ENCODE measurements at regions not wholly inside any gene's neighbourhood (a gene's known extent, or its start where the extent isn't known, plus 50 kb on each side); places are given as distances from the start of the nearest gene placed in this dataset.
"Not testable (repeated sequence)": the region's sequence is repeated elsewhere in the genome, so short reads cannot be mapped to it uniquely, and the experiment has no call there.

DNA sequence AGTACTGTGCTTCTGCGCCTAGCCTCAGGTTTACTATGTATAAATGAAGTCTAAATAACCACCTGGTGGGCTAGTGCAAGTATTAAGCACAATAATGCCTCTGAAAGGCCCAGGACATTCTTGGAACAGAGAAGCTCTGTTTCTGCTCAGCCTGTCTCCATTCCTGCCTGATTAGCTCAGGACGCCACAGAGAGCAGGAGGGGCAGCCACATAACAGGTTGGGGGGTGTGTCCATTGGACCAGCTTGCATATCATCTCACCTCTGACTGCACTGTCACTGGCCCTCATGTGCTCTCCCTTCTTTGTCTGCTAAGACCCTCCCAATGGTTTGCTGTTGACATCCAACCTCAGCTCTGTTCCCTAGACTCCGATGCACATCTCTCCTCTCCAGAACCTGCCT is 52.8 kb upstream of the IKZF1 start:
- Mint-ChIP-seq H3K27me3 (ENCODE audit: low read depth) (no peaks in the 10 kb centered on the region), H3K4me3 (no peak overlapping the region), H3K27ac (no peak overlapping the region), H3K9me3 (peaks cover 8% of the 10 kb centered on the region), H3K36me3 (ENCODE audit: low read depth) (peaks cover 3% of the 10 kb centered on the region), H3K4me1 (ENCODE audit: low read depth) (peaks cover 20% of the 10 kb centered on the region)
- CTCF ChIA-PET, result interaction anchor here (0.8 to 0.9 kb wide), 2 partner anchors 13 to 14 kb away, joined by 3 to 4 read pairs; no protein-coding TSS in a partner anchor
- no peak for DNase-seq
- intact Hi-C loops (cut with micrococcal nuclease), result no loop called here

DNA sequence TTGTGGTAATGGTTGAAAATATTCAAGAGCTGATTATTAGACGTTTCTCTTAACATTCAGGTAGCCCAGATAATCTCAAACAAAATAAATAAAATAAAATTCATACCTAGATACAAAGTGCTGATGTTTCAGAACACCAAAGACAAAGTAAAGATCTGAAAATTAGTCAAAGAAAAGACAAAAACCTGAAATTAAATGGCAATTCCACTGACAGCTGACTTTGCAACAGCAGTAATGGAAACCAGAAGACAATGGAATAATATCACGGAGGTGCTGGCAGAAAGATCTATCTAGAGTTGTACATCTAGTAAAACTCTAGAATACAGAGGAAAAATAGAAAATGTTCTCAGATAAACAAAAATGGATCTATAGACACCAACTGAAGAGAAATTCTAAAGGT is 58.0 kb upstream of the IKZF1 start:
- no peak for DNase-seq
- no peak overlapping the region for H3K27ac Mint-ChIP-seq
- peaks cover 23% of the 10 kb centered on the region for H3K9me3 Mint-ChIP-seq
- peaks cover 10% of the 10 kb centered on the region for H3K36me3 Mint-ChIP-seq (ENCODE audit: low read depth)
- H3K4me1 Mint-ChIP-seq (ENCODE audit: low read depth), result peaks cover 16% of the 10 kb centered on the region
- intact Hi-C loops (cut with micrococcal nuclease), result loop anchor here (1.0 kb wide), 1 partner anchor 8 kb away; no protein-coding TSS in a partner anchor
- no peak overlapping the region for H3K4me3 Mint-ChIP-seq
- H3K27me3 Mint-ChIP-seq (ENCODE audit: low read depth), result no peaks in the 10 kb centered on the region
- CTCF ChIA-PET, result no interaction called here

DNA sequence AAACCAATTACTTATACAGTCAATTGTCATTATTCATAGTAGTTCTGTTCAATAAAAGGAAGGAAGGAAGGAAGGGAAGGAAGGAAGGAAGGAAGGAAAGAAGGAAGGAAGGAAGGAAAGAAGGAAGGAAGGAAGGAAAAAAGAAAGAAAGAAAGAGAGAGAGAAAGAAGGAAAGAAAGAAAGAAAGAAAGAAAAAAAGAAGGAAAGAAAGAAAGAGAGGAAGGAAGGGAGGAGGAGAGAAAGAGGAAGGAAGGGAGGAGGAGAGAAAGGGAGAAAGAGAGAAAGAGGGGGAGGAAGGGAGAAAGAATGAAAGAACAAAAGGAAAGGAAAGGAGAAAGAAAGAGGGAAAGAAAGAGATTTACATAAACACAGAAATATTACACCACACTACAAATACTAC is 62.4 kb upstream of the IKZF1 start:
- DNase-seq; H3K27ac Mint-ChIP-seq; H3K4me3 Mint-ChIP-seq; intact Hi-C loops (cut with micrococcal nuclease); H3K27me3 Mint-ChIP-seq (ENCODE audit: low read depth); H3K36me3 Mint-ChIP-seq (ENCODE audit: low read depth): not testable (repeated sequence)
- peaks cover 23% of the 10 kb centered on the region for H3K4me1 Mint-ChIP-seq (ENCODE audit: low read depth)
- peaks cover 23% of the 10 kb centered on the region for H3K9me3 Mint-ChIP-seq
- CTCF ChIA-PET, result interaction anchor here (1.0 kb wide), 1 partner anchor 8 kb away, joined by 3 read pairs; no protein-coding TSS in a partner anchor

GRCh38 chr7:50240699-50241098 is 63.8 kb upstream of the IKZF1 start:
- intact Hi-C loops (cut with micrococcal nuclease), result loop anchor here (1.0 to 2.0 kb wide), 2 partner anchors 10 to 20 kb away; no protein-coding TSS in a partner anchor
- Mint-ChIP-seq H3K4me1 (ENCODE audit: low read depth) (peaks cover 31% of the 10 kb centered on the region), H3K9me3 (peaks cover 17% of the 10 kb centered on the region), H3K27ac (peak overlapping the region; percentile 3)
- DNase-seq; H3K36me3 Mint-ChIP-seq (ENCODE audit: low read depth); H3K27me3 Mint-ChIP-seq (ENCODE audit: low read depth); H3K4me3 Mint-ChIP-seq: not testable (repeated sequence)
- CTCF ChIA-PET, result interaction anchor here (0.7 kb wide), 2 partner anchors 13 to 175 kb away, joined by 3 read pairs; no protein-coding TSS in a partner anchor

DNA sequence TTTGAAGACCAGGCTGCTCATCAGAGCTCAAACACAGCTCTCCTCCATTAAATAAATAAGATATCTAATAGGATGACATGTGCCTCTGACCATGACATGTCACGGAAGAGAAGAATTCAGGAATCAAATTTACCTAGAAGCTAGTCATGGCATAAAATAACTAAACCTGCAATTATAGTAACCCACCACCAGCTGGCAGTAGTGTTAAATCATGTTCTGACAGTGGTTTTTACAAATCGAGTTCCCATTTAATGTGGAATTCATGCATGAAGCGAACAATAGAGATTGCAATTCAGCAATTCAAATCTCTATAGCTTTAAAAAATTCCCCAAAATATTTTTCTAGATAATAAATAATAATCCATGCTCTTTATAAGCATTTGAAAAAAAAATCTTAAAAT is 74.6 kb upstream of the IKZF1 start:
- CTCF ChIA-PET, result interaction anchor here (0.6 to 1.8 kb wide), 20 partner anchors 11 to 193 kb away, joined by 3 to 7 read pairs (median 3); no protein-coding TSS in a partner anchor
- intact Hi-C loops (cut with micrococcal nuclease), result no loop called here
- Mint-ChIP-seq H3K4me3 (no peak overlapping the region), H3K27ac (no peak overlapping the region), H3K36me3 (ENCODE audit: low read depth) (peaks cover 8% of the 10 kb centered on the region), H3K9me3 (peaks cover 20% of the 10 kb centered on the region), H3K4me1 (ENCODE audit: low read depth) (peaks cover 37% of the 10 kb centered on the region), H3K27me3 (ENCODE audit: low read depth) (no peaks in the 10 kb centered on the region)
- DNase-seq, result peak; percentile 39

- peaks cover 37% of the 10 kb centered on the region for H3K4me1 Mint-ChIP-seq (ENCODE audit: low read depth)
- peak overlapping the region; percentile 64 for H3K4me3 Mint-ChIP-seq
- DNase-seq, result no peak
- H3K9me3 Mint-ChIP-seq, result peaks cover 21% of the 10 kb centered on the region
- H3K27ac Mint-ChIP-seq, result peak overlapping the region; percentile 81
- CTCF ChIA-PET, result interaction anchor here (0.7 to 4.3 kb wide), 22 partner anchors 9 to 190 kb away, joined by 3 to 39 read pairs (median 4); no protein-coding TSS in a partner anchor
- intact Hi-C loops (cut with micrococcal nuclease), result loop anchor here (1.0 kb wide), 2 partner anchors 22 to 190 kb away; no protein-coding TSS in a partner anchor
- H3K36me3 Mint-ChIP-seq (ENCODE audit: low read depth), result peaks cover 8% of the 10 kb centered on the region
- no peaks in the 10 kb centered on the region for H3K27me3 Mint-ChIP-seq (ENCODE audit: low read depth)
Measured at GRCh38 chr7:50228148-50228547, 76.4 kb upstream of the IKZF1 start.

- no peak for DNase-seq
- intact Hi-C loops (cut with micrococcal nuclease), result loop anchor here (1.0 to 2.0 kb wide), 3 partner anchors 21 to 191 kb away; no protein-coding TSS in a partner anchor
- CTCF ChIA-PET, result interaction anchor here (0.8 to 4.3 kb wide), 21 partner anchors 9 to 190 kb away, joined by 3 to 39 read pairs (median 4); no protein-coding TSS in a partner anchor
- Mint-ChIP-seq H3K36me3 (ENCODE audit: low read depth) (peaks cover 8% of the 10 kb centered on the region), H3K9me3 (peaks cover 21% of the 10 kb centered on the region), H3K27me3 (ENCODE audit: low read depth) (no peaks in the 10 kb centered on the region), H3K4me1 (ENCODE audit: low read depth) (peaks cover 37% of the 10 kb centered on the region), H3K4me3 (peak overlapping the region; percentile 64), H3K27ac (peak overlapping the region; percentile 81)
Measured at GRCh38 chr7:50227726-50228125, 76.8 kb upstream of the IKZF1 start.

DNA sequence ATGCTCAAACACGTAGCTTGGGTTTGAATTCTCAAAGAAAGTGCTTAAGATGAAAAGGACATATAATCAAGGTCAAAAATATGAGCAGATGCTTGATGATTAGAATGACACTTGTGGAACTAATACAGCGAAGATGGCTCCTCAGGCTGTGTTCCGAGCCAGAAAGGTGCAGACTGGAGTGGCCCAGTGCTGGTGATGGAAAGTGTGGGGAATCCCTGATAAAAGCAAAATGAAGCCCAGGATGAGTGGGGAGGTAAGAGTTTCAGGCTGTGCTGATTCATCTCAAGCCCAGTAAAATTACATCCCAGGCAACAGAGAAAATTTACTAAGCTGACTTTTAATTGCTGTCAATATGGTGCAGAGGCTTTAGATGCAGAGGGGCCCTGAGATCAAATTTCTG is 77.8 kb upstream of the IKZF1 start:
- Mint-ChIP-seq H3K27ac (peak overlapping the region; percentile 81), H3K4me3 (peak overlapping the region; percentile 3), H3K27me3 (ENCODE audit: low read depth) (no peaks in the 10 kb centered on the region), H3K36me3 (ENCODE audit: low read depth) (peaks cover 12% of the 10 kb centered on the region), H3K9me3 (peaks cover 25% of the 10 kb centered on the region), H3K4me1 (ENCODE audit: low read depth) (peaks cover 37% of the 10 kb centered on the region)
- intact Hi-C loops (cut with micrococcal nuclease), result loop anchor here (1.0 to 2.0 kb wide), 6 partner anchors 17 to 141 kb away; no protein-coding TSS in a partner anchor
- peak; percentile 80 for DNase-seq
- CTCF ChIA-PET, result interaction anchor here (0.6 to 4.3 kb wide), 15 partner anchors 12 to 191 kb away, joined by 3 to 39 read pairs (median 7); no protein-coding TSS in a partner anchor

DNA sequence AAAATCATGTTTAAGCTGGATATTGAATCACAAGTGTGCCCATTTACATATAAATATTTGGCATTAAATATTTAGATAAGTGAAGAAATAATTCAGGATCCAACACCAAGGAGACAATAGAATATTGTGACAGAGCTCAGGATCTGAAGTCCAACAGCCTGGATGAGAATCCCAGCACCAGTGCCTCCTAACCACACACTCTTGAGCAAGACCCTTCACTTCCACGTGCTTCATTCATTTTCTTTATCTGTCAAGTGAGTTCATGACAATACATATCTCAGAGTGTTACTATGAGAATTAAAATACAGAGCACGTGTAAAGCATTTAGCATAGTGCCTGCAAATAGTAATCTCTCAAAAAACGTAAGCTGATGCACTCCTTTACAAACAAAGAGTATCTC is 78.4 kb upstream of the IKZF1 start:
- Mint-ChIP-seq H3K9me3 (peaks cover 26% of the 10 kb centered on the region), H3K27ac (peak overlapping the region; percentile 81), H3K36me3 (ENCODE audit: low read depth) (peaks cover 12% of the 10 kb centered on the region), H3K4me1 (ENCODE audit: low read depth) (peaks cover 37% of the 10 kb centered on the region), H3K4me3 (peak overlapping the region; percentile 3), H3K27me3 (ENCODE audit: low read depth) (no peaks in the 10 kb centered on the region)
- DNase-seq, result no peak
- CTCF ChIA-PET, result interaction anchor here (1.2 to 4.3 kb wide), 10 partner anchors 12 to 192 kb away, joined by 3 to 39 read pairs (median 10); no protein-coding TSS in a partner anchor
- intact Hi-C loops (cut with micrococcal nuclease), result loop anchor here (1.0 to 2.0 kb wide), 6 partner anchors 17 to 141 kb away; no protein-coding TSS in a partner anchor

GRCh38 chr7:50221433-50221832 is 83.1 kb upstream of the IKZF1 start:
- Mint-ChIP-seq H3K4me1 (ENCODE audit: low read depth) (peaks cover 33% of the 10 kb centered on the region), H3K36me3 (ENCODE audit: low read depth) (peaks cover 4% of the 10 kb centered on the region), H3K4me3 (no peak overlapping the region), H3K27ac (no peak overlapping the region), H3K27me3 (ENCODE audit: low read depth) (no peaks in the 10 kb centered on the region), H3K9me3 (peaks cover 22% of the 10 kb centered on the region)
- intact Hi-C loops (cut with micrococcal nuclease), result no loop called here
- no peak for DNase-seq
- CTCF ChIA-PET, result interaction anchor here (0.8 to 1.8 kb wide), 3 partner anchors 10 to 146 kb away, joined by 4 to 5 read pairs (median 4); no protein-coding TSS in a partner anchor

- no peak for DNase-seq
- Mint-ChIP-seq H3K4me1 (ENCODE audit: low read depth) (peaks cover 32% of the 10 kb centered on the region), H3K27me3 (ENCODE audit: low read depth) (no peaks in the 10 kb centered on the region), H3K27ac (no peak overlapping the region), H3K9me3 (peaks cover 22% of the 10 kb centered on the region), H3K4me3 (no peak overlapping the region), H3K36me3 (ENCODE audit: low read depth) (peaks cover 4% of the 10 kb centered on the region)
- CTCF ChIA-PET, result interaction anchor here (0.8 to 1.8 kb wide), 3 partner anchors 10 to 147 kb away, joined by 4 to 5 read pairs (median 4); no protein-coding TSS in a partner anchor
- intact Hi-C loops (cut with micrococcal nuclease), result no loop called here
Measured at GRCh38 chr7:50221028-50221427, 83.5 kb upstream of the IKZF1 start.

- peaks cover 31% of the 10 kb centered on the region for H3K4me1 Mint-ChIP-seq (ENCODE audit: low read depth)
- H3K4me3 Mint-ChIP-seq, result no peak overlapping the region
- CTCF ChIA-PET, result no interaction called here
- H3K27ac Mint-ChIP-seq, result no peak overlapping the region
- peaks cover 22% of the 10 kb centered on the region for H3K9me3 Mint-ChIP-seq
- intact Hi-C loops (cut with micrococcal nuclease), result no loop called here
- no peak for DNase-seq
- H3K27me3 Mint-ChIP-seq (ENCODE audit: low read depth), result no peaks in the 10 kb centered on the region
- peaks cover 4% of the 10 kb centered on the region for H3K36me3 Mint-ChIP-seq (ENCODE audit: low read depth)
Measured at GRCh38 chr7:50220273-50220672, 84.2 kb upstream of the IKZF1 start.

Measured in activated naive CD4-positive, alpha-beta T cell treated with anti-CD3 and anti-CD28 coated beads for 36 hours (primary cell).